ENCODE measurements at regions not wholly inside any gene's neighbourhood (a gene's known extent, or its start where the extent isn't known, plus 50 kb on each side); places are given as distances from the start of the nearest gene placed in this dataset.

- Mint-ChIP-seq H3K27ac (no peak overlapping the region), H3K4me3 (no peak overlapping the region), H3K9me3 (peaks cover 5% of the 10 kb centered on the region), H3K4me1 (no peaks in the 10 kb centered on the region), H3K27me3 (no peaks in the 10 kb centered on the region), H3K36me3 (ENCODE audit: low read depth) (no peaks in the 10 kb centered on the region)
- ATAC-seq (replicated peaks), result no peak
These were observed 1382.5 kb downstream of the OTOL1 start for GRCh38 chr3:162879021-162879562.

DNA sequence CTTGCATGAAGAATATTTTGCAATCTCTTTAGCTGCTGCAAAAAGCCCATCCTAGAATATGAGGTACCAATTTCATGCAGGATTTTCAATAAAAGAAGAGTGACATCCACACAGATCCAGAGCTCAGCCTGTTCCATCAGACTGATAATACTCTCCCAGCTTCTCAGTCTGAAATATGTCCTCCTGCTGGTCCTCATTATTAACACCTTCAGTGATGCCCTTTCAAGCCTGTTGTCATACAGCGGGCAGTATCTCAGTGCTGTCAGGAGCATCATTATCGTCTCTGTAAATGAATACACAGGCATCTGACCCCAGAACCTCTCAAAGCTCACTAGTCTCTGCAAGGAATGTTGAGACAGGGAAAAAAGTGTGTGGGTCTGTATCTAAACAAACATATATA is 1387.8 kb downstream of the OTOL1 start:
- no peak for ATAC-seq (replicated peaks)
- Mint-ChIP-seq H3K36me3 (ENCODE audit: low read depth) (no peaks in the 10 kb centered on the region), H3K27ac (no peak overlapping the region), H3K4me3 (no peak overlapping the region), H3K9me3 (peaks cover 5% of the 10 kb centered on the region), H3K27me3 (no peaks in the 10 kb centered on the region), H3K4me1 (no peaks in the 10 kb centered on the region)

DNA sequence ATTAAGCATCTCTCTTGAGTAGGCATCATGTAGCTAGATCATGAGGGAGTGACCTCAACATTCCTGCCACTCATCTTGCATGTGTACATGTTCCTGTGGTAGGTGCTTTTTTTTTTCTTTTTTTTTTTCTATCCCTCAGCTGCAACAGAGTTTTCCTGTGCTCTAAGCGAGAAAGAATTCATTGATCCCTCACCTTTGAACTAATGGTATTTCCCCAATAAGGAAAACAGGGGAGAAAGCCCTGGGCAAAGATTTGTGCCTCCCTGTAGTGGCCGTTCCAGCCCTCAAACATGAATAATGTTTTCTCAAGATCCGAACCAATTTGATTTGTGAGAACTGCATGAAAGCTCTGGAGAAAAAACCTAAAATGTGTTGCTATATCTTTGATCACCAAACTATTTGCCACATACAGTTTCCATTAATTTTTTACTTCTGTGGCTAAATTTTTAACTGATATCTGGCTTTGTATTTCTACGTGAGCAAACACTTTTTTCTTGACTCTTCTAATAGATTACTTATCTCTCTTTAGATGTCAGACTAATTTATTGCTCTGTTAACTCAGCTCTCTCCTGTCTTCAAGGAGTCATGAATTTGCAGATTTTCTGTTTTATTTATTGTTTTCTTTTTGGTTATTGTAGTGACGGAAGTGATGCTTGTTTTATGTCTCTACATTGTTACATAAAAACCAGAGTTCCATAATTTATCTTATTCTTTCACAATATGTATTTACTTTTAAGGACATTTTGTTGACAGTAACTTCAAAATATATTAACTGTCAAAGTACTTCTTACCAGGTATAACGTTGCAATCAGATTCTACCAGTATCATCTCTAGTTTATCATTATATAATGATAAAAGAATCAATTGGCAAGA is 1396.5 kb downstream of the OTOL1 start:
- H3K36me3 Mint-ChIP-seq (ENCODE audit: low read depth), result no peaks in the 10 kb centered on the region
- H3K27me3 Mint-ChIP-seq, result no peaks in the 10 kb centered on the region
- no peak for ATAC-seq (replicated peaks)
- no peak overlapping the region for H3K4me3 Mint-ChIP-seq
- H3K4me1 Mint-ChIP-seq, result no peaks in the 10 kb centered on the region
- no peak overlapping the region for H3K27ac Mint-ChIP-seq
- peaks cover 12% of the 10 kb centered on the region for H3K9me3 Mint-ChIP-seq

- H3K27ac Mint-ChIP-seq, result no peak overlapping the region
- no peaks in the 10 kb centered on the region for H3K4me1 Mint-ChIP-seq
- H3K36me3 Mint-ChIP-seq (ENCODE audit: low read depth), result no peaks in the 10 kb centered on the region
- no peaks in the 10 kb centered on the region for H3K27me3 Mint-ChIP-seq
- H3K9me3 Mint-ChIP-seq, result peaks cover 12% of the 10 kb centered on the region
- no peak overlapping the region for H3K4me3 Mint-ChIP-seq
- no peak for ATAC-seq (replicated peaks)
These were observed 1400.7 kb downstream of the OTOL1 start for GRCh38 chr3:162897291-162897690.

- no peaks in the 10 kb centered on the region for H3K4me1 Mint-ChIP-seq
- H3K4me3 Mint-ChIP-seq, result no peak overlapping the region
These were observed 1435.9 kb downstream of the OTOL1 start for GRCh38 chr3:162932503-162932902.

DNA sequence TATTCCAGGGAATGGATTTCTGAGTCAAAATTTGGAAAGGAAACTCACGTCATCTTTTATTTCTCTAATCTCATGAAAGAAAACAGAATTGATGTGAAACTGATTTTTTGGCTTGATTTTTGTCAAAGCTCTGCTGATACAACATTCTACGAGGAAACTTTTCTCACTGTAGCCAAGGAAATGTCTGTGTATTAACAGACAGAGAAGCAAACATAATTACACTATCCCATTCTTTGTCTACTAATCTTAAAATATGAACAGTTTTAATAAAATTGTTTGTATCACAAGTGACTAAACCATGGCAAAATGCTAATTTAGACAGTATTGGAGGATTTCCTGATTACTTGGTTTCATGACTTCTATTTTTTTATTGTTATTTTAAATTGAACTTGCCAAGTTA is 1437.0 kb downstream of the OTOL1 start:
- no peaks in the 10 kb centered on the region for H3K27me3 Mint-ChIP-seq
- ATAC-seq (replicated peaks), result no peak
- no peaks in the 10 kb centered on the region for H3K4me1 Mint-ChIP-seq
- H3K9me3 Mint-ChIP-seq, result peaks cover 17% of the 10 kb centered on the region
- no peaks in the 10 kb centered on the region for H3K36me3 Mint-ChIP-seq (ENCODE audit: low read depth)
- H3K27ac Mint-ChIP-seq, result no peak overlapping the region
- no peak overlapping the region for H3K4me3 Mint-ChIP-seq

More at GRCh38 chr3:162932503-162932902, 1435.9 kb downstream of the OTOL1 start:
- no peaks in the 10 kb centered on the region for H3K27me3 Mint-ChIP-seq
- H3K36me3 Mint-ChIP-seq (ENCODE audit: low read depth), result no peaks in the 10 kb centered on the region
- no peak for ATAC-seq (replicated peaks)
- no peak overlapping the region for H3K27ac Mint-ChIP-seq
- H3K9me3 Mint-ChIP-seq, result peaks cover 17% of the 10 kb centered on the region

DNA sequence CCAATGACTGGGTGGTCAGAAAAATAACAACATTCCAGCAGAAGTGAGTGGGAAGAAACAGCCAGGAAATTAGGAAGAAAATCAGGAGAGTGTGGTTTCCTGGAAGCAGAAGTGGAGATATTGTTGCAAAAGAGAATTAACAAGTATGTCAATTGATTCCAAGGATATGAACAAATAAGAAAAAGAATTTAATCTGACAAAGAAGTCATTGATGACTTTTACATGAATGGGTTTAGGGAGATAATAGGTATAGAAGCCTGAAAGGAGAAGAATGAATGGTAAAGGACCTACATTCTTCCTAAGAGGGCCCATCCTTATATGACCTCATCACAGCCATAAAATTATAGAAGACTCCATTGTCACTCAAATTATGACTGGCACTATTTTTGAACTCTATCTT is 1440.1 kb downstream of the OTOL1 start:
- no peak for ATAC-seq (replicated peaks)

GRCh38 chr3:162938083-162938482 is 1441.5 kb downstream of the OTOL1 start:
- H3K4me3 Mint-ChIP-seq, result no peak overlapping the region
- peaks cover 12% of the 10 kb centered on the region for H3K9me3 Mint-ChIP-seq
- no peak overlapping the region for H3K27ac Mint-ChIP-seq
- no peaks in the 10 kb centered on the region for H3K4me1 Mint-ChIP-seq
- H3K27me3 Mint-ChIP-seq, result no peaks in the 10 kb centered on the region
- no peak for ATAC-seq (replicated peaks)
- H3K36me3 Mint-ChIP-seq (ENCODE audit: low read depth), result no peaks in the 10 kb centered on the region

More for the DNA sequence above, 1440.1 kb downstream of the OTOL1 start:
- Mint-ChIP-seq H3K27me3 (no peaks in the 10 kb centered on the region), H3K4me1 (no peaks in the 10 kb centered on the region), H3K4me3 (no peak overlapping the region), H3K27ac (no peak overlapping the region), H3K36me3 (ENCODE audit: low read depth) (no peaks in the 10 kb centered on the region), H3K9me3 (peaks cover 15% of the 10 kb centered on the region)

DNA sequence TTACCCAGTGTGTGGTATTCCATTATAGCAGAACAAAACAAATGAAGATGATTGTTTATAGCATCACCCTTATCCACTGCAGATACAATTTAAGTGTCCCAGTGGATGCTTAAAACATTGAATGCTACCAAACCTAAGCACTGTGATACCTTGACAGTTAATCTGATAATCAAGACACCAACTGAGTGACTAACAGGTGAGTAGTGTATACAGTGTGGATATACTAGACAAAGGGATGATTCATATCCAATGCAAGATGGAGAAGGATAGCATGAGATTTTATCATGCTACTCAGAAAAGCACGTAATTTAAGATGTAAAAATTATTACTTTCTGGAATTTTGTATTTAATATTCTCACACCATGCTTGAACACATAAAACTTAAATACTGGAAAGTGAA is 1449.0 kb downstream of the OTOL1 start:
- Mint-ChIP-seq H3K9me3 (peaks cover 12% of the 10 kb centered on the region), H3K4me3 (no peak overlapping the region), H3K4me1 (no peaks in the 10 kb centered on the region), H3K36me3 (ENCODE audit: low read depth) (no peaks in the 10 kb centered on the region), H3K27ac (no peak overlapping the region), H3K27me3 (no peaks in the 10 kb centered on the region)
- no peak for ATAC-seq (replicated peaks)

DNA sequence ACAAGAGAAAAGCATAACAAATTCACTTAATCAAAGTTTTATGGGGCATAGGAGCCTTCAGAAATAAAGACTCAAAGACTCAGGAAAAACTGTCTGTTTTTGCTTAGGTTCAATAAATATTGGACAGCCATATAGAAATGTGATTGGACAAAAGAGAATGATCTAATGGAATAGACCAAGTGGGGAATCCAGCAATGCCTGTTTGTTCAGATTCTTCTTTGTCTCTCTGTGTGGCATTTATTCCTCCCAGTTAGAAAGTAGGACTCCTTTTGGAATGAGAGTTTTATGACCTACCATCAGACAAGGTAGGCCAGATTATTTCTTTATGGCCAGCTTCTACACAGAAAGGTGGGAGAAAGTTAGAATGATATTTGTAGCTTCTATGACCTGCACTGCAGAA is 1460.1 kb downstream of the OTOL1 start:
- peaks cover 11% of the 10 kb centered on the region for H3K9me3 Mint-ChIP-seq
- no peaks in the 10 kb centered on the region for H3K27me3 Mint-ChIP-seq
- no peak overlapping the region for H3K4me3 Mint-ChIP-seq
- no peaks in the 10 kb centered on the region for H3K4me1 Mint-ChIP-seq
- H3K27ac Mint-ChIP-seq, result no peak overlapping the region
- no peaks in the 10 kb centered on the region for H3K36me3 Mint-ChIP-seq (ENCODE audit: low read depth)
- ATAC-seq (replicated peaks), result no peak

- Mint-ChIP-seq H3K4me3 (no peak overlapping the region), H3K27me3 (no peaks in the 10 kb centered on the region), H3K4me1 (no peaks in the 10 kb centered on the region), H3K27ac (no peak overlapping the region), H3K9me3 (peaks cover 11% of the 10 kb centered on the region), H3K36me3 (ENCODE audit: low read depth) (no peaks in the 10 kb centered on the region)
- ATAC-seq (replicated peaks), result no peak
These were observed 1463.7 kb downstream of the OTOL1 start for GRCh38 chr3:162960269-162960668.

GRCh38 chr3:162970292-162970691 is 1473.7 kb downstream of the OTOL1 start:
- H3K27me3 Mint-ChIP-seq, result no peaks in the 10 kb centered on the region
- H3K4me3 Mint-ChIP-seq, result no peak overlapping the region
- ATAC-seq (replicated peaks), result no peak
- no peak overlapping the region for H3K27ac Mint-ChIP-seq
- H3K4me1 Mint-ChIP-seq, result no peaks in the 10 kb centered on the region
- H3K36me3 Mint-ChIP-seq (ENCODE audit: low read depth), result no peaks in the 10 kb centered on the region
- H3K9me3 Mint-ChIP-seq, result peaks cover 14% of the 10 kb centered on the region

DNA sequence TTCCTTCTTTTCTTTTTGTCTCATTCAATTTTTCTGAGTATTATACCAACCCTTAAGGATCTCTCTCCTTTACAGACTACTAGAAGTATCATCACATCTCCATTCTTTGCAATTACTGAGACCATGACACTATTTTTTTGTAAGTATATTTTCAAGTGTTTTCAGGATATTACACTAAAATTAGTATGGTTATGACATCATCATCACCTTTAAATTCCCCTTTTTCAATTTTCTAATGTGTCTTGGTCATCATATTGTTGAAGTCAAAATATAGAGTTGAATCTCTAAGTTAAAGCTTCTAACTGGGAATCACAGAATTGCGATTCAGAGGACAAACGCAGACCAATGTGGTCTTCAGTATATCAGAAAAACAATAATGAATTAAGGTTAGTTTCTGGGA is 1475.1 kb downstream of the OTOL1 start:
- Mint-ChIP-seq H3K4me1 (no peaks in the 10 kb centered on the region), H3K27ac (no peak overlapping the region), H3K4me3 (no peak overlapping the region), H3K9me3 (peaks cover 7% of the 10 kb centered on the region), H3K36me3 (ENCODE audit: low read depth) (no peaks in the 10 kb centered on the region), H3K27me3 (no peaks in the 10 kb centered on the region)
- no peak for ATAC-seq (replicated peaks)

GRCh38 chr3:162973428-162973917 is 1476.9 kb downstream of the OTOL1 start:
- H3K9me3 Mint-ChIP-seq, result no peaks in the 10 kb centered on the region

DNA sequence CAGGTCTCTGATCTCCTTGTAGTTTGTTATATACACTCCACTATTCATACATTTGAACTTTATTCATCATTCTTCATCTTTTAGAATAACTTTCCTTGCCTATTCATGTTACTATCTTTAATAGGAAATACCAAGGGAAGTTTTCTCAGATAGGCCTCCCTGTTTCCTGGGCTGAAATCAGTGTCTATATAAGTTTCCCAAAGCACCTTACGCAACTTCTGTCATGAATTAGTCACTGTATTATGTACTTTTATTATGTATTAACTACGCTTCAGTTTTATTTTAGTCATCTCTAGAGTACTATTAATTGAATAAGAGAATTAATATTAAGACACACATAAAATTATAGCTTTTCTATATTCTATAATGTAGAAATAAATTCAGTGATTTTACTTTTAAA is 1481.5 kb downstream of the OTOL1 start:
- Mint-ChIP-seq H3K9me3 (peaks cover 7% of the 10 kb centered on the region), H3K4me3 (no peak overlapping the region), H3K4me1 (no peaks in the 10 kb centered on the region), H3K36me3 (ENCODE audit: low read depth) (no peaks in the 10 kb centered on the region), H3K27me3 (no peaks in the 10 kb centered on the region), H3K27ac (no peak overlapping the region)
- ATAC-seq (replicated peaks), result no peak

More at GRCh38 chr3:162973428-162973917, 1476.9 kb downstream of the OTOL1 start:
- Mint-ChIP-seq H3K36me3 (ENCODE audit: low read depth) (no peaks in the 10 kb centered on the region), H3K4me3 (no peak overlapping the region), H3K4me1 (no peaks in the 10 kb centered on the region), H3K27ac (no peak overlapping the region), H3K27me3 (no peaks in the 10 kb centered on the region)
- no peak for ATAC-seq (replicated peaks)

Measured in activated T-helper 17 cell treated with anti-CD3 and anti-CD28 coated beads, Interleukin-2, amount 50 U/mL, for 72 hours (primary cell).